HG03159 (cell line): ENCODE measurements at regions not wholly inside any gene's neighbourhood (a gene's known extent, or its start where the extent isn't known, plus 50 kb on each side); places are given as distances from the start of the nearest gene placed in this dataset.

Experiments used
- ATAC-seq: cut with Tn5 transposase; IDR thresholded peaks from one replicate; pipeline ENCODE4 v1.9.1; 2021; ENCODE audit warnings: mild to moderate bottlenecking, moderate library complexity; ENCODE audit not compliant: unreplicated experiment

DNA sequence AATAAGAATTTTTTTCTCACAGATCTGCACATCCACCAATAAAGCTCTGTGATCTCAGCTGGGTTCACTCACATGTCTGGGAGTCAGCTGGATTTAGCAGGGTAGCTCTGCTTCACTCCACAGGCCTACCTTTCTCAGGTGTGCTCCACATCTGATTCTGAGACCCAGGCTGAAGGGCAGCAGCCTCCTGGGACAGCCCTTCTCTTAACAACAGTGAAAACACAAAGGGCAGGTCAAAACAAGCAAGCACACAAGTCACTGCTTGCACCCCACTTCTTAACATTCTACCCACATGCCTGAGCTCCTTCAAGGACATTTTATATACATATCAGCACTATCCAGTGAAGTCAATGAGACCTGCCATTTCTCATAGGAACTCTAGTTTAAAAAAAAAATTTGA, 96.0 kb upstream of the MAP3K4 start:
- no peak for ATAC-seq

DNA sequence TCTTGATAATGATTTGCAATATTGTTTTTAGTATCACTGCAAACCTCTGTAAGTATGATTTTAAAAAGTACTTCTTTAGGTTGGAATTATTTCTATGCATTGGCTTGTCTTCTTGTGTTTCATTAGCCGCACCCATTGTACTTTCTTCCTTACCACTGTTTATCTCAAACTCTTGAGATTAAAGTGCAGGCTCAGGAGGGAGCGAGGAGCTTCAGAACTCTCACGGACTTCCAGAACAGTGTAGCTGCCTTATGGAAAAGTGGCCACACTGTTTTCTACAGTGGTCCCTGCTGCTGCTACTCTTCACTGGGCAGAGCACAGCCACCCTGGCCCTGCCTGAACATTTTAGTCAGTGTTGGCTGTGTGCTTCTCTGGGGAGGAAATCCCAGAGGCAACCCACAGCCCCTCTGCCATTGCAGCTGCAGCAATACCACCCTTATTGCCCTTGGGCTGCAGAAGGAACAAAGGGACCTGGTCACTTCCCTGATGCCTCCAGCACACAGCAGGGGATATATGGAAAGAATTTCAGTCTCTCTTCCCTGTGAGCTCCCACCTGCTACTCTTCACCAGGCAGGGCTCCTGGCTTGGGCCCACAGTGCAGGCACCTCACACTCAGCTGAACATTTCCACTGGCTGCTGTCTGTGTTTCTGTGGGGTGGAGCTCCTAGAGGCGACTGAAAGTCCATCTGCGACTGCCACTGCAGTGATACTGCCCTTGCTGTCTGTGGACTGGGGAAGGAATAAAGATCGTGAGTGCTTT, 91.7 kb upstream of the MAP3K4 start:
- ATAC-seq: no peak

DNA sequence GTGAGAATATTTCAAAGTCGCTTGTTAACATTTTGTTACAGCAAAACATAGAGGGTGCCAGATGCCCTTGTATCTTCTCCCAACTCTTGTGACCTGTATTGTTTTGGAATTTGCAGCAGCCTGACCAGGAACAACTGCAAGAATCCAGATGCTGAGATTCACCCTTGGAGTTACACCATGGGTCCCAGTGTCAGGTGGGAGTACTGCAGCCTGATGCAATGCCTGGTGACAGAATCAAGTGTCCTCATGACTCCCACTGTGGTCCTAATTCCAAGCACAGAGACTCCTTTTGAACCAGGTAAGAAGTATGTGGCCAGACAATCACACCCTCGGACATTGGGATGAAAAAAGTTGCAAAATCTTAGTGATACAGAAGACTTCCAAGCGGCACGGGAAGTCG, 79.6 kb upstream of the MAP3K4 start:
- no peak for ATAC-seq

DNA sequence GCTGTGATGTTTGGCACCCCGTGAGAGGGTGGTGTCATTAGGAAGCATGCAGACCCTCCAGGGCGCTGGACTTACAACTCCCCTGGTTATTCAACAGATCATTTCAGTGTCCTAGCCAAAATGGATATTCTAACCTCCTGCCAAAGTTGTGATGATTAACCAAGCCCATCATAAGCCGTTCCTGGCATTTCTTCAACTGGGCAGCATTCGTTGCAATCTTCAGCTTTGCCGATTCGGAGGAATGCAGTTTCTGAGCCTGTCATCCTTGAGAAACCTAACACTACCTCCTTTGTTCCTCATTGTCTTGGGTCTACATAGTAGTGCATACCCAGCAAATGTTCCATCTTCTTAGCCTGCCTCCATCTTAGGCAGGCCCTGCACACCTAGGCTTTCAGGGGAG, 79.2 kb upstream of the MAP3K4 start:
- no peak for ATAC-seq

DNA sequence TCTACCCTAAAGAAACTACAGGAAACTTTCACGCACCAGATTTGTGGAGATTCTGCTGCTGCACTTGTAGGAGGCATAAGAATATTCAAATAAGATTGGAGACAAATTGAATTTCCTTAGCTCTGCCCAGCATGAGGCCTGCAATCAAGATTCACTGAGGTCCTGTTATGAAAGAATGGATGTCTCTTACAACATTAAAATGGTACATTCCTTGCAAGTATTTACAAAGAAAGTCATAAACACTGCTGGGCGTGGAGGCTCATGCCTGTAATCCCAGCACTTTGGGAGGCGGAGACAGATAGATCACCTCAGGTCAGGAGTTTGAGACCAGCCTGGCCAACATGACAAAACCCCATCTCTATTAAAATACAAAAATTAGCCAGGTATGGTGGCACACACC, 74.0 kb upstream of the MAP3K4 start:
- ATAC-seq: no peak

GRCh38 chr6:160919723-160920440, 71.7 kb upstream of the MAP3K4 start:
- no peak for ATAC-seq

GRCh38 chr6:160921095-160921494, 70.5 kb upstream of the MAP3K4 start:
- ATAC-seq: no peak

GRCh38 chr6:160926281-160927276, 65.0 kb upstream of the MAP3K4 start:
- no peak for ATAC-seq

DNA sequence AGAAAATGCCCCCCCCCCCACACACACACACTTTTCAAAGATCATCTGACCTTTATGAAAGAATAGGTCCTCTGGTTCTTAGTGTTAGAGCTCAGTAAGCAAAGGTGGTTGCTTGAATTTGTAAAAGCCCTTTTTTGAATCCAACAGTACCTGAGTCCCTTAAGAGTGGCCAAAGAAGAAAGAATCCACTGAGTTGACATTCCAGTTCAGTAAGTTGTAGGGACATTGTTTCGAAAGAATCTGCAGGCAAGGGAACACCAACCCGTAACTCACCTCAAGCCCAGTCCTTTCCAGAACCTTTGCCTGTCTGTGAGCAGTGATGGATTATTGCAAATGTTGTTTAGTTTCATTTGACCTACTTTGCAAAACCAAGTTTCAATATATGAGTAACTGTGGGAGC, 64.2 kb upstream of the MAP3K4 start:
- no peak for ATAC-seq

GRCh38 chr6:160929361-160929760, 62.2 kb upstream of the MAP3K4 start:
- no peak for ATAC-seq

DNA sequence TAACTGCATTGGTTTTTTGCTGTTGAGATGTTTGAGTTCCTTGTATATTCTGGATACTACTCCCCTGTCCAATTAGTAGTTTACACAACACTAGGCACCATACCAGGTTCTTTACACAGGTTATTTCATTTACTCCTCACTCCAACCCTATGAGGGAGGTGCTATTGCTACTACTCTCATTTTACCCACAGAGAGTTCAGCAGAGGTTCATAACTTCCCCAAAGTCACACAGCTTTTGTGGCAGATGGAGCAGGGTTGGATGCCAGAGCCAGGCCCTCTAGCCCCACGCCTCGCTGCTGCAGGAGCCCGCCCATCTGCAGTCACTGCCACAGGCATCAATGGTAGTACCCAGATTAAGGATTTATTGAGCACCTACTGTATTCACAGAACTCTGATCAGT, 61.7 kb upstream of the MAP3K4 start:
- no peak for ATAC-seq

DNA sequence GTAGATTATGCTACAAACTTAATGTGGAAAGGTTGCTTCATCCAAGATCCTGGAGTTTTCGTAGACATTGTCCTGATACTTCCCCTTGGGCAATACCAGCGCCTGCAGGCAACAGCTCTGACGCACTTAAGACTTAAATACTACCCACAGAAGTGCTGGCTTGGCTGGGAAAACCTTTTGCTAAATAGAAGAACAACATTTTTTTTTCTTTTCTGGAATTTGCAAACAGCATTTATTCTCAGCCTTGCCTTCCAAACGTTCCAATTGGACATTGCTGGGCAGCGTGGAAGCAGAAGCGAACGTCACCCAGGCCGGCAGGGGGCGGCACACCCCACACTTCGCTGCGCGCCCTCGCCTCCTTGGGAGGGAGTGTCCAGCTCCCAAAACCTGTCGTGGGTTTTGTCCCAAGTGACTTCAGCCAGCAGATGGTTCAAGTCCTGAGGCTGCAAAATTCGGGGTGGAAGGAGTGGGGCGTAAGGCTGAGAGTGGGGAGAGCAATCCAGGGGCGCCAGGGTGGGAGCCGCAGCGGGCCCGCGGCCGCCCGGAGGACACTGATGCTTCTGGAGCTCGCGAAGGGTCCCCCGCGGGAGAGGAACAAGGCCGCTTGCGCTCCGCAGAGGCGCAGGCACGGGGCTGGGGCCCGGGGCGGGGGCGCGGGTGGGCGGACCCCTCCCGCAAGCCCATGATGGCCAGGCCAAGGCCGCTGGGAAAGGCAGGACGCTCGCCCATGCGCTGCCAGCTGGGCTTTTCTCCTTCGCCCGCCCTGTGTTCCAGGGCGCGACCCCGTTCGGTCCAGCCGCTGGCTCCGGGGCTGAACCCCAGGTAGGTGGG, 60.8 kb upstream of the MAP3K4 start:
- peak; percentile 85 for ATAC-seq

DNA sequence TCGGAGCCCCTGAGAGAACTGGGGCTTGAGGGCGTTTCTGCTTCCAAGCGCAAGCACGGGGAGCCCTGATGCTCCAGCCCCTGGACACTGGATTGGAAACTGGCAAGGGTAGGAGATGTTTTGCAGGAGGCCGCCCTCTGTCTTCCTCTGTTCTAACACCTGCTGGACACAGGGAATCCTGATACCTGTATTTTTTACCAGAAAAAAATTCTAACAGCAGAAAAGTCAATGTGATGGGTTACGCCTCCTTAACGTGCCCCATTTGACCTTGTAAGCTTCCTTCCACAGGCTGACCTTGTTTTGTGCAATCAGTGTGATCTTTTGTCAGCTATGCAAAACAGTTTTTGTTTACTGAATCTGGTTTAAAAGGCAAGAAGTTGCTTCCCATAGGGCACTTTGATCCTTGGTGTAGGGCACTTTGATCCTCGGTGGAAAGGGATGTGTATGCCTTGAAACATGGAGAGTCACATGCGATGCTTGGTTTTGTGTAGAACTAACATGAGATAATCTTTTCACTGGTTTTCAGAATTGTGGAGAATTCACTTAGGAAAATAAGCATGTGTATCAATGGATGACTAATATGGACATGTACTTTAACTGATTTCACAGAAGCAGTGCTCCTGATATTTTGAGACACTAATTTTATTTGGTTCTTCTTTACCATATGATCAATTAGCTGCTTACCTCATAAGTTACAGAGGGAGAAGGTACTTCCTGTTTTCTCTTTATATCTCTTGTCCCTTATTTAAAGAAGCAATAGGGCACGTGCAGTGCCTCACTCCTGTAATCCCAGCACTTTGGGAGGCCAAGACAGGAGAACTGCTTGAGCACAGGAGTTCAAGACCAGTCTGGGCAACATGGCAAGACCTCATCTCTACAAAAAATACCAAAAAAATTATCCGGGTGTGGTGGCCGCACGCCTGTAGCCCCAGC, 59.9 kb upstream of the MAP3K4 start:
- no peak for ATAC-seq

DNA sequence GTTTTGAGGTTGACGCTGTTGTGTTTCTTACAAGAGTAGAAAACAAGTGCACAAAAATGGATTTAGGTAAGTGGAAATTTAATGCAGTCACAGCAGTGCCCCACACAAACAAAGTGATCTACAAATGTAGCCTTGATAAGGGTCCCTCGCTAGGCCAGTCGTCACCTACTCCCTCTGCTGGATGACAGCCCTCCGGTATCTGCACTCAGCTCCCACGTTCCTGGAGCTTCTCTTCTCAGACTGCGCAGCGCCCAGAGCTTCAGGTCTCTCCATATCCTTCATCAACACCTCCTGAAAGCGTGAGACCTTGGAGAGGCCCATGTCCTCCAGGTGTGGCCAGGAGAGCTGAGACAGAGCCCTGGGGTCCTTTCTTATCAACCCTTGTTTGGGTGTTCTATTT, 58.3 kb upstream of the MAP3K4 start:
- ATAC-seq: no peak

DNA sequence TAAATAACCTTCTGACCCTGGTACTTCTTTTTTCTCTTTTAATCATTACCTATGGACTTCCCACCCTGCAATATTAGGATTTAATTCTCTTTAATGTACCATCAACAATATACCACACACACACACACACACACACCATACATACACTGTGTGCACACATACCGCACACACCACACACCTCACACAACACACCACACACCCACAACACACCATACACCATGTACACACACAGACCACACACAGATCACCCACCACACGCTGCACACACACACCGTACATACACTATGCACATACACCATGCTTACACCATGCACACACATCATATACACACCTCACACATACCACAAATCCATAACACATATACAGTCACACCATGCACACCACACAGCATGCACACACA, 57.4 kb upstream of the MAP3K4 start:
- ATAC-seq: no peak

- no peak for ATAC-seq
These were observed 51.4 kb upstream of the MAP3K4 start for GRCh38 chr6:160940197-160940596.
